Liver (tissue), 8 donors: ENCODE measurements at regions not wholly inside any gene's neighbourhood (a gene's known extent, or its start where the extent isn't known, plus 50 kb on each side); places are given as distances from the start of the nearest gene placed in this dataset.

ENCODE experiments used
- DNase-seq: peaks from one replicate; pipeline ENCODE4 v3.0.0-alpha.2; 2017; ENCODE audit warnings: low spot score
- H3K27ac ChIP-seq, 2 donors: one replicate each; pipeline ENCODE4 v1.7.0; 2013; ENCODE audit warnings: inconsistent platforms in 2 of 2, low read length in 2 of 2, control low read depth in 1 of 2, low read depth in 1 of 2, mild to moderate bottlenecking in 1 of 2
- H3K27me3 ChIP-seq, 4 donors: one replicate each; pipeline versions ENCODE4 v1.6.1 to v1.7.0; 2013; ENCODE audit warnings: low read length in 3 of 4, inconsistent platforms in 1 of 4, mild to moderate bottlenecking in 1 of 4, moderate library complexity in 1 of 4; ENCODE audit not compliant: control insufficient read depth in 4 of 4, insufficient read depth in 4 of 4
- H3K36me3 ChIP-seq, 4 donors: one replicate each; pipeline versions ENCODE4 v1.6.1 to v1.7.0; 2013; ENCODE audit warnings: low read length in 3 of 4, mild to moderate bottlenecking in 3 of 4, low read depth in 1 of 4, moderate library complexity in 1 of 4; ENCODE audit not compliant: control insufficient read depth in 4 of 4, insufficient read depth in 3 of 4
- H3K4me1 ChIP-seq, 4 donors: one replicate each; pipeline versions ENCODE4 v1.6.1 to v1.7.0; 2013; ENCODE audit warnings: low read length in 3 of 4, mild to moderate bottlenecking in 3 of 4, moderate library complexity in 1 of 4; ENCODE audit not compliant: control insufficient read depth in 4 of 4, insufficient read depth in 4 of 4
- H3K4me3 ChIP-seq, 3 donors: one replicate each; pipeline versions ENCODE4 v1.6.1 to v1.7.0; 2013; ENCODE audit warnings: low read length in 3 of 3, control low read depth in 1 of 3, low read depth in 1 of 3, mild to moderate bottlenecking in 1 of 3
- H3K9ac ChIP-seq, 2 donors: one replicate each; pipeline ENCODE4 v1.7.0; 2013; ENCODE audit warnings: low read length in 2 of 2, mild to moderate bottlenecking in 2 of 2, moderate library complexity in 2 of 2, control low read depth in 1 of 2, low read depth in 1 of 2
- H3K9me3 ChIP-seq, 4 donors: one replicate each; pipeline versions ENCODE4 v1.6.1 to v1.7.0; 2013; ENCODE audit warnings: low read length in 3 of 4; ENCODE audit not compliant: control insufficient read depth in 4 of 4
- EGR1 ChIP-seq, 2 donors: IDR thresholded peaks; 2 replicates each; pipeline ENCODE4 v1.6.1; 2016 to 2018; ENCODE audit warnings: antibody characterized with exemption in 2 of 2, low read depth in 2 of 2
- FOXA1 ChIP-seq: IDR thresholded peaks from 2 replicates; pipeline ENCODE4 v1.6.1; 2016; ENCODE audit warnings: antibody characterized with exemption
- FOXA2 ChIP-seq: IDR thresholded peaks from 2 replicates; pipeline ENCODE4 v1.6.1; 2016; ENCODE audit warnings: antibody characterized with exemption
- GABPA ChIP-seq, 2 donors: IDR thresholded peaks in 1 of 2; conservative IDR thresholded peaks in 1 of 2; 2 replicates each; pipeline ENCODE4 v1.6.1; 2016; ENCODE audit warnings: antibody characterized with exemption in 2 of 2, mild to moderate bottlenecking in 1 of 2, moderate library complexity in 1 of 2
- HNF4A ChIP-seq, 2 donors: conservative IDR thresholded peaks; 2 replicates each; pipeline ENCODE4 v1.6.1; 2016; ENCODE audit warnings: antibody characterized with exemption in 2 of 2, mild to moderate bottlenecking in 2 of 2
- HNF4G ChIP-seq: IDR thresholded peaks from 2 replicates; pipeline ENCODE4 v1.6.1; 2016; ENCODE audit warnings: antibody characterized with exemption
- JUND ChIP-seq, 2 donors: IDR thresholded peaks; 2 replicates each; pipeline ENCODE4 v1.6.1; 2016; ENCODE audit warnings: antibody characterized with exemption in 2 of 2
- NR2F2 ChIP-seq: IDR thresholded peaks from 2 replicates; pipeline ENCODE4 v1.6.1; 2016; ENCODE audit warnings: antibody characterized with exemption
- RAD21 ChIP-seq, 2 donors: IDR thresholded peaks; 2 replicates each; pipeline ENCODE4 v1.6.1; 2016; ENCODE audit warnings: antibody characterized with exemption in 2 of 2, mild to moderate bottlenecking in 2 of 2
- RXRA ChIP-seq, 2 donors: IDR thresholded peaks; 2 replicates each; pipeline ENCODE4 v1.6.1; 2017 to 2018; ENCODE audit warnings: antibody characterized with exemption in 2 of 2, mild to moderate bottlenecking in 1 of 2
- SP1 ChIP-seq: IDR thresholded peaks from 2 replicates; pipeline ENCODE4 v1.6.1; 2018; ENCODE audit warnings: antibody characterized with exemption, mild to moderate bottlenecking
- TAF1 ChIP-seq: conservative IDR thresholded peaks from 2 replicates; pipeline ENCODE4 v1.6.1; 2016; ENCODE audit warnings: antibody characterized with exemption, mild to moderate bottlenecking
- YY1 ChIP-seq: IDR thresholded peaks from 2 replicates; pipeline ENCODE4 v1.6.1; 2016; ENCODE audit warnings: antibody characterized with exemption, mild to moderate bottlenecking
- WGBS: extraction: QIAGEN DNeasy Blood & Tissue Kit; methylation state at CpG from one replicate; pipeline ENCODE4 v1.1.7; 2013; 5-methylcytosine and 5-hydroxymethylcytosine counted together
- TF ChIP-seq, protein P1 (sequence below): IDR thresholded peaks from 2 replicates; pipeline ENCODE4 v1.6.1; 2016; ENCODE audit warnings: antibody characterized with exemption
- TF ChIP-seq, protein P2 (sequence below): fragments of 150-350 bp; IDR thresholded peaks from 2 replicates; pipeline ENCODE4 v1.5.1; 2017; ENCODE audit warnings: improper control_type of control experiment, low read depth, low read length; ENCODE audit not compliant: missing input control
- TF ChIP-seq, protein P3 (sequence below): IDR thresholded peaks from 2 replicates; pipeline ENCODE4 v1.6.1; 2016; ENCODE audit warnings: antibody characterized with exemption
- TF ChIP-seq, protein P4 (sequence below): IDR thresholded peaks from 2 replicates; pipeline ENCODE4 v1.6.1; 2016; ENCODE audit warnings: antibody characterized with exemption, mild to moderate bottlenecking
- TF ChIP-seq, protein P5 (sequence below): IDR thresholded peaks from 2 replicates; pipeline ENCODE4 v1.6.1; 2016; ENCODE audit warnings: antibody characterized with exemption
- donor health status: healthy.
- donor health status: healthy.
- donor health status: healthy.
- donor health status: healthy.
- donor health status: healthy.

DNA sequence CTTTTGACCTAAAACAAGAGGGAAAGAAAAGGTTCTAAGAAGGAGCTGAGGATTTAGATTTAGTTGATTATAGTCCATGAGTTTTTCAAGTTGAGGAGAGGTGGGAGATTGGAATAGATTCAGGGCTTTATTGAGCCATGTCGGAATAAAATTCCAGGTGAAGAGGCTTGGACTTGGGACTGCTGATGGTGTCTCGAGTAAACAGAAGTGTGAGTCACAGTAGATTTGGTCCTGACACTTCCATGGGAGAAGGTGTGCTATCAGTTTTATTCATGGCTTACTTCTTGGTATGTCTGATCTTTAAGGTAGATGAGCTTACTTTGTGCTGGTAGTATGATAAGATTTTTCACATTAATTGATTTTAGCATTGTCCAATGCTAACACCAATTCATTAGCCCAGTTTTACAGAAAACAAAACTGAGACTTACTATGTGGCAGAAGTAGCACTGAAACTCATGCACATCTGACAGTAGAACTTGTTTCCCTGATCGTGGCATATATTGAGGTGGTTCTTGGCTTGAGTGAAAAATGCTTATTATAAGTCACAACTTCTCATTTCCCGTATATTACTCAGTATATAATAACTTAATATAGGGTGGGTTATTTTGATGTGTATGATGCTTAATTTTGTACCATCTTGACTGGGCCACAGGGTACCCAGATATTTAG is 172.4 kb upstream of the IGF1 start:
- no peaks in the 10 kb centered on the region for H3K4me1 ChIP-seq
- no peak overlapping the region for H3K27ac ChIP-seq
- H3K27me3 ChIP-seq = no peaks in the 10 kb centered on the region
- WGBS = 70% methylated on average over 4 of the region's 4 CpGs
- H3K9ac ChIP-seq = no peak overlapping the region
- TF ChIP-seq EGR1 (IDR thresholded peaks at IDR 0.05; ENCODE audit: low read depth in 2 of 2) = no peak
- TF ChIP-seq HNF4A (conservative IDR thresholded peaks at IDR 0.05) = peak in 1 of 2 donors; percentile 8
- peaks cover 0 to 3% (median 0%) of the 10 kb centered on the region in 4 donors for H3K9me3 ChIP-seq
- DNase-seq = no peak
- H3K4me3 ChIP-seq = no peak overlapping the region
- H3K36me3 ChIP-seq = no peaks in the 10 kb centered on the region

DNA sequence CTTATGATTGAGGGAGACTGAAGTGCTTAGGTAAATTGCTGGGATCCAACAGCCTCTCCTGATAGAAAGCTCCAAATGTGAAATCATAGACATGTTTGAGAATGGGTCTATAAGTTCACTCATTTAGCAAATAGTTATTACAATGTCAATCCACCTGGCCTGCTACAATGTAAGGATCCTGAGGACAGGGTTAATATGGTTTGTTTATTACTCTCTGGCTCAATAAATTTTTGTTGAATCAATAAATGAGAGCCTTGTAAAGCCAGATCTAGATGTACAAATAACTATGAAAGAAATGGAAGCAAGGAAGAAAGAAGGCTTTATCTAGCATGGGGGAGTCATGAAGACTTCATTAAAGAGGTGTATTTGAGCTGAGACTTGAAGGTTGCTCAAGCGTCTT is 165.6 kb upstream of the IGF1 start:
- no peak for DNase-seq
- peaks cover 0 to 18% (median 11%) of the 10 kb centered on the region in 4 donors for H3K4me1 ChIP-seq
- TF ChIP-seq FOXA1 = no peak
- TF ChIP-seq, protein P1, sequence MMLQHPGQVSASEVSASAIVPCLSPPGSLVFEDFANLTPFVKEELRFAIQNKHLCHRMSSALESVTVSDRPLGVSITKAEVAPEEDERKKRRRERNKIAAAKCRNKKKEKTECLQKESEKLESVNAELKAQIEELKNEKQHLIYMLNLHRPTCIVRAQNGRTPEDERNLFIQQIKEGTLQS = no peak
- TF ChIP-seq, protein P2, sequence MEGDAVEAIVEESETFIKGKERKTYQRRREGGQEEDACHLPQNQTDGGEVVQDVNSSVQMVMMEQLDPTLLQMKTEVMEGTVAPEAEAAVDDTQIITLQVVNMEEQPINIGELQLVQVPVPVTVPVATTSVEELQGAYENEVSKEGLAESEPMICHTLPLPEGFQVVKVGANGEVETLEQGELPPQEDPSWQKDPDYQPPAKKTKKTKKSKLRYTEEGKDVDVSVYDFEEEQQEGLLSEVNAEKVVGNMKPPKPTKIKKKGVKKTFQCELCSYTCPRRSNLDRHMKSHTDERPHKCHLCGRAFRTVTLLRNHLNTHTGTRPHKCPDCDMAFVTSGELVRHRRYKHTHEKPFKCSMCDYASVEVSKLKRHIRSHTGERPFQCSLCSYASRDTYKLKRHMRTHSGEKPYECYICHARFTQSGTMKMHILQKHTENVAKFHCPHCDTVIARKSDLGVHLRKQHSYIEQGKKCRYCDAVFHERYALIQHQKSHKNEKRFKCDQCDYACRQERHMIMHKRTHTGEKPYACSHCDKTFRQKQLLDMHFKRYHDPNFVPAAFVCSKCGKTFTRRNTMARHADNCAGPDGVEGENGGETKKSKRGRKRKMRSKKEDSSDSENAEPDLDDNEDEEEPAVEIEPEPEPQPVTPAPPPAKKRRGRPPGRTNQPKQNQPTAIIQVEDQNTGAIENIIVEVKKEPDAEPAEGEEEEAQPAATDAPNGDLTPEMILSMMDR = no peak
- no peak for TF ChIP-seq FOXA2
- TF ChIP-seq HNF4A (conservative IDR thresholded peaks at IDR 0.05) = no peak
- TF ChIP-seq RXRA (IDR thresholded peaks at IDR 0.05) = no peak
- TF ChIP-seq HNF4G = no peak
- TF ChIP-seq JUND (IDR thresholded peaks at IDR 0.05) = no peak
- TF ChIP-seq YY1 = no peak
- TF ChIP-seq TAF1 = no peak
- no peak for TF ChIP-seq GABPA (IDR thresholded peaks at IDR 0.05 in 1 of 2, conservative IDR thresholded peaks at IDR 0.05 in 1 of 2)
- TF ChIP-seq EGR1 (IDR thresholded peaks at IDR 0.05; ENCODE audit: low read depth in 2 of 2) = no peak
- TF ChIP-seq, protein P3, sequence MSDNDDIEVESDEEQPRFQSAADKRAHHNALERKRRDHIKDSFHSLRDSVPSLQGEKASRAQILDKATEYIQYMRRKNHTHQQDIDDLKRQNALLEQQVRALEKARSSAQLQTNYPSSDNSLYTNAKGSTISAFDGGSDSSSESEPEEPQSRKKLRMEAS = no peak
- TF ChIP-seq NR2F2 = no peak
- TF ChIP-seq, protein P4, sequence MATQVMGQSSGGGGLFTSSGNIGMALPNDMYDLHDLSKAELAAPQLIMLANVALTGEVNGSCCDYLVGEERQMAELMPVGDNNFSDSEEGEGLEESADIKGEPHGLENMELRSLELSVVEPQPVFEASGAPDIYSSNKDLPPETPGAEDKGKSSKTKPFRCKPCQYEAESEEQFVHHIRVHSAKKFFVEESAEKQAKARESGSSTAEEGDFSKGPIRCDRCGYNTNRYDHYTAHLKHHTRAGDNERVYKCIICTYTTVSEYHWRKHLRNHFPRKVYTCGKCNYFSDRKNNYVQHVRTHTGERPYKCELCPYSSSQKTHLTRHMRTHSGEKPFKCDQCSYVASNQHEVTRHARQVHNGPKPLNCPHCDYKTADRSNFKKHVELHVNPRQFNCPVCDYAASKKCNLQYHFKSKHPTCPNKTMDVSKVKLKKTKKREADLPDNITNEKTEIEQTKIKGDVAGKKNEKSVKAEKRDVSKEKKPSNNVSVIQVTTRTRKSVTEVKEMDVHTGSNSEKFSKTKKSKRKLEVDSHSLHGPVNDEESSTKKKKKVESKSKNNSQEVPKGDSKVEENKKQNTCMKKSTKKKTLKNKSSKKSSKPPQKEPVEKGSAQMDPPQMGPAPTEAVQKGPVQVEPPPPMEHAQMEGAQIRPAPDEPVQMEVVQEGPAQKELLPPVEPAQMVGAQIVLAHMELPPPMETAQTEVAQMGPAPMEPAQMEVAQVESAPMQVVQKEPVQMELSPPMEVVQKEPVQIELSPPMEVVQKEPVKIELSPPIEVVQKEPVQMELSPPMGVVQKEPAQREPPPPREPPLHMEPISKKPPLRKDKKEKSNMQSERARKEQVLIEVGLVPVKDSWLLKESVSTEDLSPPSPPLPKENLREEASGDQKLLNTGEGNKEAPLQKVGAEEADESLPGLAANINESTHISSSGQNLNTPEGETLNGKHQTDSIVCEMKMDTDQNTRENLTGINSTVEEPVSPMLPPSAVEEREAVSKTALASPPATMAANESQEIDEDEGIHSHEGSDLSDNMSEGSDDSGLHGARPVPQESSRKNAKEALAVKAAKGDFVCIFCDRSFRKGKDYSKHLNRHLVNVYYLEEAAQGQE = no peak
- TF ChIP-seq, protein P5, sequence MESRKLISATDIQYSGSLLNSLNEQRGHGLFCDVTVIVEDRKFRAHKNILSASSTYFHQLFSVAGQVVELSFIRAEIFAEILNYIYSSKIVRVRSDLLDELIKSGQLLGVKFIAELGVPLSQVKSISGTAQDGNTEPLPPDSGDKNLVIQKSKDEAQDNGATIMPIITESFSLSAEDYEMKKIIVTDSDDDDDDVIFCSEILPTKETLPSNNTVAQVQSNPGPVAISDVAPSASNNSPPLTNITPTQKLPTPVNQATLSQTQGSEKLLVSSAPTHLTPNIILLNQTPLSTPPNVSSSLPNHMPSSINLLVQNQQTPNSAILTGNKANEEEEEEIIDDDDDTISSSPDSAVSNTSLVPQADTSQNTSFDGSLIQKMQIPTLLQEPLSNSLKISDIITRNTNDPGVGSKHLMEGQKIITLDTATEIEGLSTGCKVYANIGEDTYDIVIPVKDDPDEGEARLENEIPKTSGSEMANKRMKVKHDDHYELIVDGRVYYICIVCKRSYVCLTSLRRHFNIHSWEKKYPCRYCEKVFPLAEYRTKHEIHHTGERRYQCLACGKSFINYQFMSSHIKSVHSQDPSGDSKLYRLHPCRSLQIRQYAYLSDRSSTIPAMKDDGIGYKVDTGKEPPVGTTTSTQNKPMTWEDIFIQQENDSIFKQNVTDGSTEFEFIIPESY = no peak
- no peak for TF ChIP-seq RAD21 (IDR thresholded peaks at IDR 0.05)
- no peak for TF ChIP-seq SP1
- H3K36me3 ChIP-seq = no peaks in the 10 kb centered on the region
- 89% methylated on average over 1 of the region's 1 CpG for WGBS
- H3K27me3 ChIP-seq = no peaks in the 10 kb centered on the region
- no peak overlapping the region for H3K27ac ChIP-seq
- H3K4me3 ChIP-seq = no peak overlapping the region
- H3K9me3 ChIP-seq = no peaks in the 10 kb centered on the region
- no peak overlapping the region for H3K9ac ChIP-seq
